Panc1 (cell line): ENCODE measurements at regions not wholly inside any gene's neighbourhood (a gene's known extent, or its start where the extent isn't known, plus 50 kb on each side); places are given as distances from the start of the nearest gene placed in this dataset.

ENCODE experiments used
- ATAC-seq: fragments of 200-7000 bp; cut with Tn5 transposase; 2 replicates; pipeline ENCODE4 v1.9.1; 2020; ENCODE audit warnings: mild to moderate bottlenecking, moderate library complexity
- BruUV-seq: library from RNA; stranded (reverse); fragments of 400-500 nt; replicated peaks from 2 replicates; lab custom pipeline; 2021; lab: Mats Ljungman, UMichigan
- CTCF ChIA-PET: fragments of 300-600 bp; sonication (Branson Sonifier 250); formaldehyde crosslinking; loops from one replicate; lab custom pipeline; 2022; ENCODE audit warnings: antibody characterized with exemption; lab: Charles Lee
- POLR2A ChIA-PET: fragments of 300-600 bp; sonication (Branson Sonifier 250); formaldehyde crosslinking; loops from one replicate; lab custom pipeline; 2022; ENCODE audit warnings: antibody characterized with exemption; lab: Charles Lee
- DNase-seq: peaks from one replicate; pipeline ENCODE4 v3.0.0-alpha.2; 2010; ENCODE audit warnings: low read depth, low spot score
- H3K27ac ChIP-seq: 2 replicates; pipeline ENCODE4 v1.5.1; 2011; ENCODE audit warnings: mild to moderate bottlenecking, low read length, inconsistent platforms
- H3K27me3 ChIP-seq: fragments of 200-500 bp; sonication (Bioruptor generic); 2 replicates; pipeline ENCODE4 v1.6.0; 2014; ENCODE audit warnings: low read length, inconsistent platforms; ENCODE audit not compliant: control insufficient read depth, insufficient read depth
- H3K36me3 ChIP-seq: fragments of 200-500 bp; sonication (Bioruptor generic); 2 replicates; pipeline ENCODE4 v1.5.1; 2014; ENCODE audit warnings: inconsistent platforms, mild to moderate bottlenecking, low read length, moderate library complexity; ENCODE audit not compliant: control insufficient read depth, insufficient read depth
- H3K4me1 ChIP-seq: 2 replicates; pipeline ENCODE4 v1.5.1; 2011; ENCODE audit warnings: inconsistent platforms, mild to moderate bottlenecking, low read length, moderate library complexity; ENCODE audit not compliant: control insufficient read depth, insufficient read depth
- H3K4me3 ChIP-seq, 2 experiments: 2 replicates each; pipeline ENCODE4 v1.5.1; 2011 to 2012; ENCODE audit warnings: low read depth in 2 of 2, low read length in 2 of 2, mild to moderate bottlenecking in 2 of 2, inconsistent platforms in 1 of 2, moderate library complexity in 1 of 2
- H3K9me3 ChIP-seq: fragments of 200-500 bp; sonication (Bioruptor generic); 2 replicates; pipeline ENCODE4 v1.5.1; 2014; ENCODE audit warnings: low read depth, mild to moderate bottlenecking, inconsistent platforms, low read length, moderate library complexity; ENCODE audit not compliant: control insufficient read depth, insufficient read depth
- POLR2AphosphoS5 ChIP-seq: IDR thresholded peaks from 2 replicates; pipeline ENCODE4 v1.6.1; 2012; ENCODE audit warnings: mild to moderate bottlenecking, low read depth, low read length, moderate library complexity
- SIN3A ChIP-seq: IDR thresholded peaks from 2 replicates; pipeline ENCODE4 v1.6.1; 2012; ENCODE audit warnings: low read depth, mild to moderate bottlenecking, low read length, moderate library complexity, borderline replicate concordance; ENCODE audit not compliant: insufficient read depth
- TCF7L2 ChIP-seq: IDR thresholded peaks from 2 replicates; pipeline ENCODE4 v1.6.1; 2011; ENCODE audit warnings: mild to moderate bottlenecking, low read depth, low read length, inconsistent platforms
- in situ Hi-C: cut with HindIII; loops from 2 replicates; pipeline ENCODE4 v1.10.0; 2016; ENCODE audit warnings: low sequenced_read_pairs, low pct_unique_long_range_greater_than_20kb
- intact Hi-C: fragments of 100-400 bp; cut with micrococcal nuclease; formaldehyde crosslinking; loops from one replicate; pipeline ENCODE4 v1.10.0; 2022; ENCODE audit not compliant: unreplicated experiment
- TF ChIP-seq, protein P1 (sequence below): fragments of 450-650 bp; IDR thresholded peaks from 2 replicates; pipeline ENCODE4 v1.5.1; 2017; ENCODE audit warnings: mild to moderate bottlenecking
- TF ChIP-seq, protein P2 (sequence below), 2 experiments: IDR thresholded peaks; 2 replicates each; pipeline ENCODE4 v1.6.1; 2011 to 2012; ENCODE audit warnings: low read depth in 2 of 2, control low read depth in 1 of 2, low read length in 1 of 2, mild to moderate bottlenecking in 1 of 2, moderate library complexity in 1 of 2; ENCODE audit not compliant: insufficient read depth in 1 of 2

DNA sequence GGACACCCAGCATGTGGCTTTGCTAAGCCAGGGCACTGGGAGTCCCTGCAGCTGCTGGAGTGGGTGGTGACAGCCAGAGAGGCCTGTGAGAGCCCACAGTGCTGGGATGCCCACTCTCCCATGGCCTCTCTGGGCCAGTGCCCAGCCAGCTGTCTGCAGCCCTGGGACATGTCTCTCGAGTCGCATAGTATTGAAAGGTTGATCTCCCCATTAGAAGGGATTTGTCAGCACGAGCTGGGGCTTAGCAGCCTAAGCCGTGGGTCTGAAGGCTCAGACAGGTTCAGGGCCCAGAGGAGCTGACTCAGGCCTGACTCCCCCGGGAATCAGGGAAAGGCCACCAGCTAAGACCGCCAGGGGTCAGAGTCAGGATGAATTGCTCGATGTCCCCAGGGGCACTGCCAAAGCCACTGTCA, 53.5 kb downstream of the FOXD2 start:
- peaks cover 8% of the 10 kb centered on the region; the same call in 1 of the 2 replicates for H3K27me3 ChIP-seq
- no peaks in the 10 kb centered on the region for H3K4me1 ChIP-seq
- intact Hi-C loops: no loop called here
- no peak; the same call in 1 of the 2 replicates for ATAC-seq
- no peaks in the 10 kb centered on the region for H3K36me3 ChIP-seq
- in situ Hi-C loops: no loop called here
- TF ChIP-seq TCF7L2 (no peak), SIN3A (no peak), POLR2AphosphoS5 (no peak)
- TF ChIP-seq, protein P1, sequence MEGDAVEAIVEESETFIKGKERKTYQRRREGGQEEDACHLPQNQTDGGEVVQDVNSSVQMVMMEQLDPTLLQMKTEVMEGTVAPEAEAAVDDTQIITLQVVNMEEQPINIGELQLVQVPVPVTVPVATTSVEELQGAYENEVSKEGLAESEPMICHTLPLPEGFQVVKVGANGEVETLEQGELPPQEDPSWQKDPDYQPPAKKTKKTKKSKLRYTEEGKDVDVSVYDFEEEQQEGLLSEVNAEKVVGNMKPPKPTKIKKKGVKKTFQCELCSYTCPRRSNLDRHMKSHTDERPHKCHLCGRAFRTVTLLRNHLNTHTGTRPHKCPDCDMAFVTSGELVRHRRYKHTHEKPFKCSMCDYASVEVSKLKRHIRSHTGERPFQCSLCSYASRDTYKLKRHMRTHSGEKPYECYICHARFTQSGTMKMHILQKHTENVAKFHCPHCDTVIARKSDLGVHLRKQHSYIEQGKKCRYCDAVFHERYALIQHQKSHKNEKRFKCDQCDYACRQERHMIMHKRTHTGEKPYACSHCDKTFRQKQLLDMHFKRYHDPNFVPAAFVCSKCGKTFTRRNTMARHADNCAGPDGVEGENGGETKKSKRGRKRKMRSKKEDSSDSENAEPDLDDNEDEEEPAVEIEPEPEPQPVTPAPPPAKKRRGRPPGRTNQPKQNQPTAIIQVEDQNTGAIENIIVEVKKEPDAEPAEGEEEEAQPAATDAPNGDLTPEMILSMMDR: no peak
- TF ChIP-seq, protein P2, sequence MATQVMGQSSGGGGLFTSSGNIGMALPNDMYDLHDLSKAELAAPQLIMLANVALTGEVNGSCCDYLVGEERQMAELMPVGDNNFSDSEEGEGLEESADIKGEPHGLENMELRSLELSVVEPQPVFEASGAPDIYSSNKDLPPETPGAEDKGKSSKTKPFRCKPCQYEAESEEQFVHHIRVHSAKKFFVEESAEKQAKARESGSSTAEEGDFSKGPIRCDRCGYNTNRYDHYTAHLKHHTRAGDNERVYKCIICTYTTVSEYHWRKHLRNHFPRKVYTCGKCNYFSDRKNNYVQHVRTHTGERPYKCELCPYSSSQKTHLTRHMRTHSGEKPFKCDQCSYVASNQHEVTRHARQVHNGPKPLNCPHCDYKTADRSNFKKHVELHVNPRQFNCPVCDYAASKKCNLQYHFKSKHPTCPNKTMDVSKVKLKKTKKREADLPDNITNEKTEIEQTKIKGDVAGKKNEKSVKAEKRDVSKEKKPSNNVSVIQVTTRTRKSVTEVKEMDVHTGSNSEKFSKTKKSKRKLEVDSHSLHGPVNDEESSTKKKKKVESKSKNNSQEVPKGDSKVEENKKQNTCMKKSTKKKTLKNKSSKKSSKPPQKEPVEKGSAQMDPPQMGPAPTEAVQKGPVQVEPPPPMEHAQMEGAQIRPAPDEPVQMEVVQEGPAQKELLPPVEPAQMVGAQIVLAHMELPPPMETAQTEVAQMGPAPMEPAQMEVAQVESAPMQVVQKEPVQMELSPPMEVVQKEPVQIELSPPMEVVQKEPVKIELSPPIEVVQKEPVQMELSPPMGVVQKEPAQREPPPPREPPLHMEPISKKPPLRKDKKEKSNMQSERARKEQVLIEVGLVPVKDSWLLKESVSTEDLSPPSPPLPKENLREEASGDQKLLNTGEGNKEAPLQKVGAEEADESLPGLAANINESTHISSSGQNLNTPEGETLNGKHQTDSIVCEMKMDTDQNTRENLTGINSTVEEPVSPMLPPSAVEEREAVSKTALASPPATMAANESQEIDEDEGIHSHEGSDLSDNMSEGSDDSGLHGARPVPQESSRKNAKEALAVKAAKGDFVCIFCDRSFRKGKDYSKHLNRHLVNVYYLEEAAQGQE (IDR thresholded peaks at IDR 0.05; ENCODE audit: insufficient read depth in 1 of 2, low read depth in 2 of 2, low read length in 1 of 2): no peak
- ChIA-PET POLR2A (no interaction called here), CTCF (interaction anchor here (0.6 kb wide), 1 partner anchor 78 kb away, joined by 4 read pairs; no protein-coding TSS in a partner anchor)
- H3K4me3 ChIP-seq: no peak overlapping the region
- no TSS peak for BruUV-seq
- no peaks in the 10 kb centered on the region for H3K9me3 ChIP-seq
- H3K27ac ChIP-seq: no peak overlapping the region
- no peak for DNase-seq

DNA sequence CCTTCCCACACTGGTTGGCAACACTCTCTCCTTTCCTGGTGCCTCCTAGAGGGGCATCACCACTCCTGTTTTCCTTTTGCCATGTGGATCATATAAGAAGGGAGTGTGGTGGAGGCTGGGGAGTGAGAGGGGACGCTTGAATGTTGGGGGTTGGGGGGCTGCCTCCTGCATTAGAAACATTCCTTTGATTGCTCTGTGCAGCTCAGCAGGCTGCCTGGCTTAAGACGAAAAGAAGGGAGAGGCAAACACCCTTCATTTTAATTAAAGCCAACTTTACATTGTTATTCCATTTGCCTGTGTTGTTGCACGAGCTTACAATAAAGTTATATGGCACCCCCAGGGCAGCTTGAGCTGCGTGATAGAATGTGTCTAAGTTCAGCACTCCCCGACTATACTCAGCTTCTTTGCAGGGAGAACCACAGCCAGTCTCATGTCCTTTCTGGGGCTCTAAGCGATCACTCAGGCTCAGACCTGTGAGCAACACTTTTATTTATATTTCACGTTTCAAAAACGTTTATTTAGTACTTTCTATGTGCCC, 57.4 kb downstream of the FOXD2 start:
- intact Hi-C loops: no loop called here
- TF ChIP-seq SIN3A (no peak), TCF7L2 (no peak), POLR2AphosphoS5 (no peak)
- TF ChIP-seq, protein P1: no peak
- TF ChIP-seq, protein P2 (IDR thresholded peaks at IDR 0.05; ENCODE audit: insufficient read depth in 1 of 2, low read depth in 2 of 2, low read length in 1 of 2): no peak
- POLR2A ChIA-PET: no interaction called here
- no peak for DNase-seq
- Histone ChIP-seq H3K9me3 (no peaks in the 10 kb centered on the region), H3K27me3 (peaks cover 10% of the 10 kb centered on the region), H3K4me1 (no peaks in the 10 kb centered on the region), H3K36me3 (no peaks in the 10 kb centered on the region), H3K4me3 (no peak overlapping the region), H3K27ac (no peak overlapping the region)
- BruUV-seq: no TSS peak
- ATAC-seq: no peak
- CTCF ChIA-PET: no interaction called here
- in situ Hi-C loops: no loop called here
